GM12891 (cell line): ENCODE measurements at regions not wholly inside any gene's neighbourhood (a gene's known extent, or its start where the extent isn't known, plus 50 kb on each side); places are given as distances from the start of the nearest gene placed in this dataset.

ENCODE experiments used
- POLR2A ChIP-seq: IDR thresholded peaks from 2 replicates; pipeline ENCODE4 v1.6.1; 2011; ENCODE audit warnings: low read depth, low read length, control low read depth
- POLR2AphosphoS5 ChIP-seq: IDR thresholded peaks from 2 replicates; pipeline ENCODE4 v1.6.1; 2011; ENCODE audit warnings: low read depth, low read length, control low read depth
- POU2F2 ChIP-seq: IDR thresholded peaks from 2 replicates; pipeline ENCODE4 v1.6.1; 2011; ENCODE audit warnings: low read depth, mild to moderate bottlenecking, control low read depth, low read length, moderate library complexity
- SPI1 ChIP-seq: IDR thresholded peaks from 2 replicates; pipeline ENCODE4 v1.6.1; 2011; ENCODE audit warnings: low read depth, low read length, control low read depth
- TAF1 ChIP-seq: IDR thresholded peaks from 2 replicates; pipeline ENCODE4 v1.6.1; 2011; ENCODE audit warnings: low read depth, low read length, control low read depth

GRCh38 chr1:116266864-116267212, 106.2 kb upstream of the ATP1A1 start:
- no peak for TF ChIP-seq POLR2A
- no peak for TF ChIP-seq POLR2AphosphoS5
- no peak for TF ChIP-seq TAF1
- TF ChIP-seq SPI1 = no peak
- TF ChIP-seq POU2F2 = no peak
